ENCODE measurements at regions not wholly inside any gene's neighbourhood (a gene's known extent, or its start where the extent isn't known, plus 50 kb on each side); places are given as distances from the start of the nearest gene placed in this dataset.

DNA sequence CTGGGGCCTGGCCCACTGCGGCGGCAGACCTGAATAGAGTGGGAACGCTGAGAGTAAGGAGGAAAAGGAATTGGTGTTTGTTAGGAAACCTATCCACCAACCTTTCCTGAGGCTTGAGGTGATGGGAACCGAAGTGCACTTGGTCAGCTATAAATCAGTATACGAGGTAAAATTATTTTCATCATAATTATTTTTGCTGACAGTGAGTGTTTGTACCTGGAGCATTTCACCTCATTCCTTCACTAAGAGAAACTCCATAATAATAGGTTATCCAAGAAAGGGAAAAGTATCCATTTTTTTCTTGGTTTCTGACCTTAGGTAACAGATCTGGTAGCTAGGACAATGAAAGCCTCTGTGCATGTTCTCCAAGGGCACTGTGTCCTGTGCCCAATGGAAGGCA, 138.6 kb upstream of the RGPD4 start:
- Mint-ChIP-seq H3K4me3 (no peak overlapping the region), H3K4me1 (ENCODE audit: low read depth) (no peaks in the 10 kb centered on the region), H3K27me3 (no peaks in the 10 kb centered on the region), H3K36me3 (ENCODE audit: low read depth) (no peaks in the 10 kb centered on the region), H3K9me3 (no peaks in the 10 kb centered on the region), H3K27ac (no peak overlapping the region)
- DNase-seq (no peak), ATAC-seq (ENCODE audit: poor library complexity) (no peak)
- H3K27ac ChIP-seq (ENCODE audit: low read depth in 1 of 2, low read length in 2 of 2) = no peak overlapping the region
- ChIA-PET POLR2A (no interaction called here), CTCF (no interaction called here)
- intact Hi-C loops (cut with DNase I, micrococcal nuclease) = no loop called here
- TF ChIP-seq, protein P1, sequence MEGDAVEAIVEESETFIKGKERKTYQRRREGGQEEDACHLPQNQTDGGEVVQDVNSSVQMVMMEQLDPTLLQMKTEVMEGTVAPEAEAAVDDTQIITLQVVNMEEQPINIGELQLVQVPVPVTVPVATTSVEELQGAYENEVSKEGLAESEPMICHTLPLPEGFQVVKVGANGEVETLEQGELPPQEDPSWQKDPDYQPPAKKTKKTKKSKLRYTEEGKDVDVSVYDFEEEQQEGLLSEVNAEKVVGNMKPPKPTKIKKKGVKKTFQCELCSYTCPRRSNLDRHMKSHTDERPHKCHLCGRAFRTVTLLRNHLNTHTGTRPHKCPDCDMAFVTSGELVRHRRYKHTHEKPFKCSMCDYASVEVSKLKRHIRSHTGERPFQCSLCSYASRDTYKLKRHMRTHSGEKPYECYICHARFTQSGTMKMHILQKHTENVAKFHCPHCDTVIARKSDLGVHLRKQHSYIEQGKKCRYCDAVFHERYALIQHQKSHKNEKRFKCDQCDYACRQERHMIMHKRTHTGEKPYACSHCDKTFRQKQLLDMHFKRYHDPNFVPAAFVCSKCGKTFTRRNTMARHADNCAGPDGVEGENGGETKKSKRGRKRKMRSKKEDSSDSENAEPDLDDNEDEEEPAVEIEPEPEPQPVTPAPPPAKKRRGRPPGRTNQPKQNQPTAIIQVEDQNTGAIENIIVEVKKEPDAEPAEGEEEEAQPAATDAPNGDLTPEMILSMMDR (IDR thresholded peaks at IDR 0.05) = no peak
- H3K9me3 ChIP-seq (ENCODE audit: control insufficient read depth in 1 of 2, insufficient read depth in 1 of 2, low read length in 2 of 2) = no peaks in the 10 kb centered on the region
- no peaks in the 10 kb centered on the region for H3K36me3 ChIP-seq (ENCODE audit: insufficient read depth, low read length)
- no peak overlapping the region for H3K4me3 ChIP-seq (ENCODE audit: low read length)
- H3K27me3 ChIP-seq (ENCODE audit: control insufficient read depth in 1 of 2, insufficient read depth in 2 of 2, low read length in 2 of 2) = no peaks in the 10 kb centered on the region
- H3K4me1 ChIP-seq (ENCODE audit: insufficient read depth, low read length) = no peaks in the 10 kb centered on the region

DNA sequence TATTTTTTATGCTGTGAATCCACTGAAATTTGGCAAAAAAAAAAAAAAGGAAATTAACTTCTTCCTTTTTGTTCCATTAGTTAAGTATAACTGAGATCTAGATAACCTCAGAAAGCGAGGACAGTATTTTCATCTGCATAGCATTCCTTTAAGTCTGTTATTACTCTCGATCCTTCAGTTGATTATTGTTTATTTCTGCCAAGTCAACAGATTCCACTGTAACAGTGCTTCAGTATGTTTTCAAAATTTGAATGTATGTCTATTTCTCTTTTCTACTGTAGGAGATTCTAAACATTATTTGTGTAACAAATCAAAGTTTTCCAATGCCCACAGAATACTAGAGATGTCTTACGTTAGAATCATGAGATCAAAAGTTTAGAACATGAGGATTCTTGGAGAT, 133.1 kb upstream of the RGPD4 start:
- Mint-ChIP-seq H3K4me1 (ENCODE audit: low read depth) (no peaks in the 10 kb centered on the region), H3K27ac (no peak overlapping the region), H3K27me3 (no peaks in the 10 kb centered on the region), H3K36me3 (ENCODE audit: low read depth) (no peaks in the 10 kb centered on the region), H3K4me3 (no peak overlapping the region), H3K9me3 (no peaks in the 10 kb centered on the region)
- CTCF ChIA-PET = no interaction called here
- Histone ChIP-seq H3K27me3 (ENCODE audit: control insufficient read depth in 1 of 2, insufficient read depth in 2 of 2, low read length in 2 of 2) (no peaks in the 10 kb centered on the region), H3K9me3 (ENCODE audit: control insufficient read depth in 1 of 2, insufficient read depth in 1 of 2, low read length in 2 of 2) (no peaks in the 10 kb centered on the region), H3K27ac (ENCODE audit: low read depth in 1 of 2, low read length in 2 of 2) (no peak overlapping the region), H3K4me3 (ENCODE audit: low read length) (no peak overlapping the region), H3K36me3 (ENCODE audit: insufficient read depth, low read length) (no peaks in the 10 kb centered on the region), H3K4me1 (ENCODE audit: insufficient read depth, low read length) (no peaks in the 10 kb centered on the region)
- DNase-seq (no peak), ATAC-seq (ENCODE audit: poor library complexity) (no peak)
- TF ChIP-seq, protein P1 (IDR thresholded peaks at IDR 0.05) = no peak
- intact Hi-C loops (cut with DNase I, micrococcal nuclease) = no loop called here
- POLR2A ChIA-PET = no interaction called here

DNA sequence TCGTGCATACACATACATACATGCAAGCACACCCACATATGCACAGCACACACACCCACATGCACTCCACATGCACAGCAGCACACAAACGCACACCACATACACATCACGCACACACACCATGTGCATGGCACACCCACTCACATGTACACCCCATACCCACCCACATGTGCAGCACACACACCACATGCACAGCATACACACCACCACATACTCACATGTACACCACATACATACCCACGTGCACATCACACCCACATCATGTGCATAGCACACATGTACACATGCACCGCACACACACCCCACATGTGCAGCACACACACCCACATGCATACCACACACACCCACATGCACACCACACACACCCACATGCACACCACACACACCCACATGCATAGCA, 132.0 kb upstream of the RGPD4 start:
- intact Hi-C loops (cut with DNase I, micrococcal nuclease) = no loop called here
- CTCF ChIA-PET = no interaction called here

More for the DNA sequence above, 132.0 kb upstream of the RGPD4 start:
- no peak overlapping the region for H3K27ac ChIP-seq (ENCODE audit: low read depth in 1 of 2, low read length in 2 of 2)
- H3K9me3 ChIP-seq (ENCODE audit: control insufficient read depth in 1 of 2, insufficient read depth in 1 of 2, low read length in 2 of 2) = no peaks in the 10 kb centered on the region
- TF ChIP-seq, protein P1 (IDR thresholded peaks at IDR 0.05) = no peak
- no peaks in the 10 kb centered on the region for H3K36me3 ChIP-seq (ENCODE audit: insufficient read depth, low read length)
- Mint-ChIP-seq H3K4me1 (ENCODE audit: low read depth) (no peaks in the 10 kb centered on the region), H3K36me3 (ENCODE audit: low read depth) (no peaks in the 10 kb centered on the region), H3K27me3 (no peaks in the 10 kb centered on the region), H3K27ac (no peak overlapping the region), H3K9me3 (no peaks in the 10 kb centered on the region), H3K4me3 (no peak overlapping the region)
- no peaks in the 10 kb centered on the region for H3K4me1 ChIP-seq (ENCODE audit: insufficient read depth, low read length)
- H3K4me3 ChIP-seq (ENCODE audit: low read length) = no peak overlapping the region
- H3K27me3 ChIP-seq (ENCODE audit: control insufficient read depth in 1 of 2, insufficient read depth in 2 of 2, low read length in 2 of 2) = no peaks in the 10 kb centered on the region
- no peak for DNase-seq
- no peak for ATAC-seq (ENCODE audit: poor library complexity)
- POLR2A ChIA-PET = no interaction called here
